Suprapubic skin (tissue), 4 donors: ENCODE measurements at regions not wholly inside any gene's neighbourhood (a gene's known extent, or its start where the extent isn't known, plus 50 kb on each side); places are given as distances from the start of the nearest gene placed in this dataset.

Experiments
- DNase-seq, 2 donors: peaks; one replicate each; pipeline ENCODE4 v3.0.0-alpha.2; 2019; ENCODE audit warnings: low spot score in 2 of 2
- H3K27ac ChIP-seq: fragments of 200-600 bp; sonication (generic); one replicate; pipeline ENCODE4 v1.5.1; 2019
- H3K27me3 ChIP-seq: fragments of 200-600 bp; sonication (generic); one replicate; pipeline ENCODE4 v1.5.1; 2019
- H3K36me3 ChIP-seq: fragments of 200-600 bp; sonication (generic); one replicate; pipeline ENCODE4 v1.5.1; 2019
- H3K4me1 ChIP-seq: fragments of 200-600 bp; sonication (generic); one replicate; pipeline ENCODE4 v1.5.1; 2019
- H3K4me3 ChIP-seq: fragments of 200-600 bp; sonication (generic); one replicate; pipeline ENCODE4 v1.5.1; 2019; ENCODE audit warnings: mild to moderate bottlenecking
- H3K9me3 ChIP-seq: fragments of 200-600 bp; sonication (generic); one replicate; pipeline ENCODE4 v1.5.1; 2019
- CTCF ChIP-seq, 2 donors: fragments of 200-600 bp in 1 of 2; fragments of 450-650 bp in 1 of 2; sonication (generic) in 1 of 2; IDR thresholded peaks; one replicate each; pipeline ENCODE4 v1.5.1; 2016 to 2019; ENCODE audit warnings: antibody characterized with exemption in 2 of 2, mild to moderate bottlenecking in 1 of 2, moderate library complexity in 1 of 2
- EP300 ChIP-seq: sonication (generic); formaldehyde crosslinking; IDR thresholded peaks from one replicate; pipeline ENCODE4 v1.6.1; 2017; ENCODE audit warnings: antibody characterized with exemption
- POLR2A ChIP-seq, 2 donors: fragments of 450-650 bp; IDR thresholded peaks; one replicate each; pipeline ENCODE4 v1.6.1; 2017; ENCODE audit warnings: antibody characterized with exemption in 2 of 2, mild to moderate bottlenecking in 2 of 2, moderate library complexity in 2 of 2
- POLR2AphosphoS5 ChIP-seq, 3 donors: sonication (generic); formaldehyde crosslinking; IDR thresholded peaks; one replicate each; pipeline ENCODE4 v1.6.1; 2017; ENCODE audit warnings: antibody characterized with exemption in 3 of 3
- WGBS: methylation state at CpG from one replicate; pipeline ENCODE4 v1.1.5; 2018; 5-methylcytosine and 5-hydroxymethylcytosine counted together

- no peak overlapping the region for H3K4me3 ChIP-seq
- no peaks in the 10 kb centered on the region for H3K27me3 ChIP-seq
- 86% methylated on average over 2 of the region's 2 CpGs for WGBS
- no peaks in the 10 kb centered on the region for H3K36me3 ChIP-seq
- no peaks in the 10 kb centered on the region for H3K4me1 ChIP-seq
- DNase-seq = no peak
- TF ChIP-seq POLR2A (IDR thresholded peaks at IDR 0.05) (no peak), POLR2AphosphoS5 (IDR thresholded peaks at IDR 0.05) (no peak), CTCF (IDR thresholded peaks at IDR 0.05) (no peak), EP300 (no peak)
- H3K27ac ChIP-seq = no peak overlapping the region
- H3K9me3 ChIP-seq = peaks cover 3% of the 10 kb centered on the region
Measured at GRCh38 chr14:47976139-47976538, 300.7 kb upstream of the MDGA2 start.

GRCh38 chr14:47966076-47966810 is 290.8 kb upstream of the MDGA2 start:
- Histone ChIP-seq H3K9me3 (no peaks in the 10 kb centered on the region), H3K36me3 (no peaks in the 10 kb centered on the region), H3K4me3 (no peak overlapping the region), H3K27ac (no peak overlapping the region), H3K27me3 (no peaks in the 10 kb centered on the region), H3K4me1 (no peaks in the 10 kb centered on the region)
- 67% methylated on average over 2 of the region's 2 CpGs for WGBS
- no peak for DNase-seq
- TF ChIP-seq POLR2A (IDR thresholded peaks at IDR 0.05) = no peak

GRCh38 chr14:47961634-47962033 is 286.2 kb upstream of the MDGA2 start:
- H3K36me3 ChIP-seq = no peaks in the 10 kb centered on the region
- H3K4me1 ChIP-seq = no peaks in the 10 kb centered on the region
- no peaks in the 10 kb centered on the region for H3K9me3 ChIP-seq
- 87% methylated on average over 3 of the region's 3 CpGs for WGBS
- H3K27ac ChIP-seq = no peak overlapping the region
- TF ChIP-seq POLR2A (IDR thresholded peaks at IDR 0.05) = no peak
- no peak for TF ChIP-seq POLR2AphosphoS5 (IDR thresholded peaks at IDR 0.05)
- TF ChIP-seq CTCF (IDR thresholded peaks at IDR 0.05) = no peak
- no peak for TF ChIP-seq EP300
- H3K4me3 ChIP-seq = no peak overlapping the region
- DNase-seq = no peak
- H3K27me3 ChIP-seq = no peaks in the 10 kb centered on the region

GRCh38 chr14:47959740-47960139 is 284.3 kb upstream of the MDGA2 start:
- Histone ChIP-seq H3K27me3 (no peaks in the 10 kb centered on the region), H3K36me3 (no peaks in the 10 kb centered on the region), H3K4me3 (no peak overlapping the region), H3K9me3 (no peaks in the 10 kb centered on the region), H3K27ac (no peak overlapping the region), H3K4me1 (no peaks in the 10 kb centered on the region)
- no peak for DNase-seq
- WGBS = 20% methylated on average over 2 of the region's 2 CpGs
- TF ChIP-seq CTCF (IDR thresholded peaks at IDR 0.05) (no peak), EP300 (no peak), POLR2A (IDR thresholded peaks at IDR 0.05) (no peak)

- H3K4me1 ChIP-seq = no peaks in the 10 kb centered on the region
- H3K27me3 ChIP-seq = no peaks in the 10 kb centered on the region
- DNase-seq = no peak
- WGBS = 65% methylated on average over 6 of the region's 6 CpGs
- H3K4me3 ChIP-seq = no peak overlapping the region
- H3K36me3 ChIP-seq = no peaks in the 10 kb centered on the region
- H3K27ac ChIP-seq = no peak overlapping the region
- peaks cover 5% of the 10 kb centered on the region for H3K9me3 ChIP-seq
- TF ChIP-seq POLR2AphosphoS5 (IDR thresholded peaks at IDR 0.05) (no peak), EP300 (no peak), CTCF (IDR thresholded peaks at IDR 0.05) (no peak), POLR2A (IDR thresholded peaks at IDR 0.05) (no peak)
Measured at GRCh38 chr14:47949006-47949405, 273.6 kb upstream of the MDGA2 start.

- TF ChIP-seq POLR2AphosphoS5 (IDR thresholded peaks at IDR 0.05) (no peak), POLR2A (IDR thresholded peaks at IDR 0.05) (no peak), EP300 (no peak), CTCF (IDR thresholded peaks at IDR 0.05) (no peak)
- WGBS = 66% methylated on average over 4 of the region's 4 CpGs
Measured at GRCh38 chr14:47935332-47935731, 259.9 kb upstream of the MDGA2 start.

More at GRCh38 chr14:47935332-47935731, 259.9 kb upstream of the MDGA2 start:
- H3K4me1 ChIP-seq = no peaks in the 10 kb centered on the region
- no peaks in the 10 kb centered on the region for H3K9me3 ChIP-seq
- no peak overlapping the region for H3K27ac ChIP-seq
- DNase-seq = no peak
- no peak overlapping the region for H3K4me3 ChIP-seq
- no peaks in the 10 kb centered on the region for H3K36me3 ChIP-seq
- no peaks in the 10 kb centered on the region for H3K27me3 ChIP-seq
